OCI-LY1 (cell line): ENCODE measurements at regions not wholly inside any gene's neighbourhood (a gene's known extent, or its start where the extent isn't known, plus 50 kb on each side); places are given as distances from the start of the nearest gene placed in this dataset.

Source experiments
- H2AFZ ChIP-seq: fragments of 200-600 bp; sonication (generic), shearing (Covaris generic); 2 replicates; pipeline ENCODE4 v1.6.0; 2014; ENCODE audit warnings: antibody characterized with exemption, mild to moderate bottlenecking, low read length
- H3F3A ChIP-seq: fragments of 200-600 bp; sonication (generic), shearing (Covaris generic); 2 replicates; pipeline ENCODE4 v1.6.0; 2014; ENCODE audit warnings: mild to moderate bottlenecking, antibody characterized with exemption, low read length, moderate library complexity; ENCODE audit not compliant: insufficient read depth
- H3K27ac ChIP-seq: fragments of 200-600 bp; sonication (generic); 2 replicates; pipeline ENCODE4 v1.5.1; 2014; ENCODE audit warnings: low read length, mixed run types, mild to moderate bottlenecking, low read depth; ENCODE audit not compliant: poor library complexity, severe bottlenecking
- H3K27me3 ChIP-seq: fragments of 200-600 bp; sonication (generic); 2 replicates; pipeline ENCODE4 v1.6.0; 2014; ENCODE audit warnings: antibody characterized with exemption, mild to moderate bottlenecking, low read length, moderate library complexity; ENCODE audit not compliant: insufficient read depth
- H3K36me3 ChIP-seq: fragments of 200-600 bp; sonication (generic); 2 replicates; pipeline ENCODE4 v1.6.1; 2014; ENCODE audit warnings: mild to moderate bottlenecking, antibody characterized with exemption, low read length, moderate library complexity, mixed read lengths; ENCODE audit not compliant: insufficient read depth
- H3K4me1 ChIP-seq: fragments of 200-600 bp; sonication (generic); 2 replicates; pipeline ENCODE4 v1.5.1; 2014; ENCODE audit warnings: mild to moderate bottlenecking, low read length, moderate library complexity; ENCODE audit not compliant: insufficient read depth, severe bottlenecking
- H3K4me2 ChIP-seq: fragments of 200-600 bp; sonication (generic), shearing (Covaris generic); 2 replicates; pipeline ENCODE4 v1.6.1; 2014; ENCODE audit warnings: low read length
- H3K4me3 ChIP-seq: fragments of 200-600 bp; sonication (generic); 2 replicates; pipeline ENCODE4 v1.5.1; 2014; ENCODE audit warnings: low read length, low read depth, mild to moderate bottlenecking, mixed read lengths; ENCODE audit not compliant: poor library complexity, severe bottlenecking
- H3K79me2 ChIP-seq: fragments of 200-600 bp; shearing (Covaris generic); 2 replicates; pipeline ENCODE4 v1.6.1; 2016; ENCODE audit warnings: mixed run types, low read length, mixed read lengths; ENCODE audit not compliant: insufficient read depth
- H3K9ac ChIP-seq: fragments of 200-600 bp; sonication (generic), shearing (Covaris generic); 2 replicates; pipeline ENCODE4 v1.6.1; 2014; ENCODE audit warnings: mild to moderate bottlenecking, low read length, mixed read lengths
- H3K9me2 ChIP-seq: fragments of 200-600 bp; sonication (generic), shearing (Covaris generic); 2 replicates; pipeline ENCODE4 v1.6.1; 2014; ENCODE audit warnings: low read depth, mild to moderate bottlenecking, low read length, mixed read lengths
- H3K9me3 ChIP-seq: fragments of 200-600 bp; shearing (Covaris generic); 2 replicates; pipeline ENCODE4 v1.6.1; 2014; ENCODE audit warnings: low read length, mixed read lengths
- H4K20me1 ChIP-seq: fragments of 200-600 bp; sonication (generic), shearing (Covaris generic); 2 replicates; pipeline ENCODE4 v1.6.0; 2016; ENCODE audit warnings: mild to moderate bottlenecking, low read length; ENCODE audit not compliant: insufficient read depth
- CTCF ChIP-seq: fragments of 200-600 bp; sonication (generic), shearing (Covaris generic); IDR thresholded peaks from 2 replicates; pipeline ENCODE4 v1.5.1; 2017; ENCODE audit warnings: mild to moderate bottlenecking, antibody characterized with exemption, low read length, moderate library complexity, mixed read lengths
- EZH2 ChIP-seq: fragments of 200-600 bp; sonication (generic), shearing (Covaris generic); IDR thresholded peaks from 2 replicates; pipeline ENCODE4 v1.8.0; 2017; ENCODE audit warnings: borderline replicate concordance, mixed run types, mild to moderate bottlenecking, antibody characterized with exemption, low read length, moderate library complexity, mixed read lengths

- no peaks in the 10 kb centered on the region for H3K79me2 ChIP-seq
- TF ChIP-seq EZH2, result no peak
- TF ChIP-seq CTCF, result no peak
- no peaks in the 10 kb centered on the region for H3K36me3 ChIP-seq
- H3K4me3 ChIP-seq, result no peak overlapping the region
- no peak overlapping the region for H3K27ac ChIP-seq
- no peaks in the 10 kb centered on the region for H4K20me1 ChIP-seq
- no peaks in the 10 kb centered on the region for H3F3A ChIP-seq
- H3K9me2 ChIP-seq, result peaks cover 3% of the 10 kb centered on the region
- H3K4me2 ChIP-seq, result no peak overlapping the region
- no peak overlapping the region for H3K9ac ChIP-seq
- H2AFZ ChIP-seq, result no peak overlapping the region
- no peaks in the 10 kb centered on the region for H3K4me1 ChIP-seq
- H3K9me3 ChIP-seq, result no peaks in the 10 kb centered on the region
- H3K27me3 ChIP-seq, result no peaks in the 10 kb centered on the region
These were observed 523.5 kb upstream of the BCHE start for GRCh38 chr3:166360720-166361119.

- H3K4me2 ChIP-seq, result no peak overlapping the region
- TF ChIP-seq CTCF (no peak), EZH2 (no peak)
- no peaks in the 10 kb centered on the region for H3K36me3 ChIP-seq
- no peaks in the 10 kb centered on the region for H3K9me2 ChIP-seq
- H3K9me3 ChIP-seq, result no peaks in the 10 kb centered on the region
- H3K27me3 ChIP-seq, result no peaks in the 10 kb centered on the region
- H3K4me1 ChIP-seq, result no peaks in the 10 kb centered on the region
- no peaks in the 10 kb centered on the region for H3K79me2 ChIP-seq
- H3K9ac ChIP-seq, result no peak overlapping the region
- no peak overlapping the region for H3K4me3 ChIP-seq
- H3F3A ChIP-seq, result no peaks in the 10 kb centered on the region
- no peaks in the 10 kb centered on the region for H4K20me1 ChIP-seq
- H3K27ac ChIP-seq, result no peak overlapping the region
- H2AFZ ChIP-seq, result no peak overlapping the region
These were observed 514.2 kb upstream of the BCHE start for GRCh38 chr3:166351461-166351860.

GRCh38 chr3:166340604-166341266, 503.5 kb upstream of the BCHE start:
- Histone ChIP-seq H2AFZ (no peak overlapping the region), H3K4me1 (no peaks in the 10 kb centered on the region), H3F3A (no peaks in the 10 kb centered on the region), H3K4me2 (no peak overlapping the region), H3K4me3 (no peak overlapping the region), H3K27me3 (no peaks in the 10 kb centered on the region), H3K36me3 (no peaks in the 10 kb centered on the region), H3K27ac (no peak overlapping the region), H3K9me3 (no peaks in the 10 kb centered on the region), H3K9ac (no peak overlapping the region), H3K9me2 (0 out of 2 replicates have a peak, but pooled peaks cover 2% of the 10 kb centered on the region), H4K20me1 (no peaks in the 10 kb centered on the region), H3K79me2 (no peaks in the 10 kb centered on the region)
- no peak for TF ChIP-seq EZH2
- TF ChIP-seq CTCF, result no peak
